ENCODE measurements at regions not wholly inside any gene's neighbourhood (a gene's known extent, or its start where the extent isn't known, plus 50 kb on each side); places are given as distances from the start of the nearest gene placed in this dataset.
"Not testable (repeated sequence)": the region's sequence is repeated elsewhere in the genome, so short reads cannot be mapped to it uniquely, and the experiment has no call there.

GRCh38 chr19:28555317-28555716 is 657.6 kb downstream of the UQCRFS1 start:
- TF ChIP-seq CTCF (IDR thresholded peaks at IDR 0.05; ENCODE audit: control extremely low read depth, extremely low read depth, low read depth, missing control alignments), result no peak
- ChIA-PET POLR2A (no interaction called here), CTCF (no interaction called here)
- DNase-seq (ENCODE audit: extremely low spot score), result no peak

GRCh38 chr19:28554321-28555091 is 658.4 kb downstream of the UQCRFS1 start:
- no peak for TF ChIP-seq CTCF (IDR thresholded peaks at IDR 0.05; ENCODE audit: control extremely low read depth, extremely low read depth, low read depth, missing control alignments)
- CTCF ChIA-PET, result no interaction called here
- no peak for DNase-seq (ENCODE audit: extremely low spot score)
- POLR2A ChIA-PET, result no interaction called here

GRCh38 chr19:28553764-28554163 is 659.2 kb downstream of the UQCRFS1 start:
- ChIA-PET CTCF (interaction anchor here (1.1 kb wide), 1 partner anchor 28 kb away, joined by 3 read pairs; no protein-coding TSS in a partner anchor), POLR2A (no interaction called here)
- no peak for TF ChIP-seq CTCF (IDR thresholded peaks at IDR 0.05; ENCODE audit: control extremely low read depth, extremely low read depth, low read depth, missing control alignments)
- no peak for DNase-seq (ENCODE audit: extremely low spot score)

- ChIA-PET POLR2A (no interaction called here), CTCF (interaction anchor here (1.1 kb wide), 1 partner anchor 29 kb away, joined by 3 read pairs; no protein-coding TSS in a partner anchor)
- TF ChIP-seq CTCF (IDR thresholded peaks at IDR 0.05; ENCODE audit: control extremely low read depth, extremely low read depth, low read depth, missing control alignments), result no peak
- DNase-seq (ENCODE audit: extremely low spot score), result no peak
These were observed 659.9 kb downstream of the UQCRFS1 start for GRCh38 chr19:28553005-28553404.

- CTCF ChIA-PET, result no interaction called here
- no peak for TF ChIP-seq CTCF (IDR thresholded peaks at IDR 0.05; ENCODE audit: control extremely low read depth, extremely low read depth, low read depth, missing control alignments)
- POLR2A ChIA-PET, result no interaction called here
- DNase-seq (ENCODE audit: extremely low spot score), result no peak
These were observed 663.2 kb downstream of the UQCRFS1 start for GRCh38 chr19:28549680-28550277.

- no peak for TF ChIP-seq CTCF (IDR thresholded peaks at IDR 0.05; ENCODE audit: control extremely low read depth, extremely low read depth, low read depth, missing control alignments)
- DNase-seq (ENCODE audit: extremely low spot score), result no peak
- CTCF ChIA-PET, result no interaction called here
- POLR2A ChIA-PET, result no interaction called here
These were observed 666.7 kb downstream of the UQCRFS1 start for GRCh38 chr19:28546148-28546685.

- DNase-seq (ENCODE audit: extremely low spot score); CTCF ChIA-PET; POLR2A ChIA-PET: not testable (repeated sequence)
These were observed 667.6 kb downstream of the UQCRFS1 start for GRCh38 chr19:28545397-28545796.
